ENCODE measurements at regions not wholly inside any gene's neighbourhood (a gene's known extent, or its start where the extent isn't known, plus 50 kb on each side); places are given as distances from the start of the nearest gene placed in this dataset.
"Not testable (repeated sequence)": the region's sequence is repeated elsewhere in the genome, so short reads cannot be mapped to it uniquely, and the experiment has no call there.

DNA sequence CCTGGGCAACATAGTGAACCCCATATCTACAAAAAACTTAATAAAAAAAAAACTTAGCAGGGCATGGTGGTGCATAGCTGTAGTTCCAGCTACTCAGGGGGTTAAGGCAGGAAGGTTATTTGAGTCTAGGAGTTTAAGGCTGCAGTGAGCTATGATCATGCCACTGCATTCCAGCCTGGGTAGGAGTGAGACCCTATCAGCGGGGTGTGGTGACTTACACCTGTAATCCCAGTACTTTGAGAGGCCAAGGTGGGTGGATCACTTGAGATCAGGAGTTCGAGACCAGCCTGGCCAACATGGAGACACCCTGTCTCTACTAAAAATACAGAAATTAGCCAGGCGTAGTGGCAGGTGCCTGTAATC lies 63.0 kb upstream of the TRIM24 start:
- not testable (repeated sequence) for TF ChIP-seq POLR2A (IDR thresholded peaks at IDR 0.05)
- TF ChIP-seq, protein P1, sequence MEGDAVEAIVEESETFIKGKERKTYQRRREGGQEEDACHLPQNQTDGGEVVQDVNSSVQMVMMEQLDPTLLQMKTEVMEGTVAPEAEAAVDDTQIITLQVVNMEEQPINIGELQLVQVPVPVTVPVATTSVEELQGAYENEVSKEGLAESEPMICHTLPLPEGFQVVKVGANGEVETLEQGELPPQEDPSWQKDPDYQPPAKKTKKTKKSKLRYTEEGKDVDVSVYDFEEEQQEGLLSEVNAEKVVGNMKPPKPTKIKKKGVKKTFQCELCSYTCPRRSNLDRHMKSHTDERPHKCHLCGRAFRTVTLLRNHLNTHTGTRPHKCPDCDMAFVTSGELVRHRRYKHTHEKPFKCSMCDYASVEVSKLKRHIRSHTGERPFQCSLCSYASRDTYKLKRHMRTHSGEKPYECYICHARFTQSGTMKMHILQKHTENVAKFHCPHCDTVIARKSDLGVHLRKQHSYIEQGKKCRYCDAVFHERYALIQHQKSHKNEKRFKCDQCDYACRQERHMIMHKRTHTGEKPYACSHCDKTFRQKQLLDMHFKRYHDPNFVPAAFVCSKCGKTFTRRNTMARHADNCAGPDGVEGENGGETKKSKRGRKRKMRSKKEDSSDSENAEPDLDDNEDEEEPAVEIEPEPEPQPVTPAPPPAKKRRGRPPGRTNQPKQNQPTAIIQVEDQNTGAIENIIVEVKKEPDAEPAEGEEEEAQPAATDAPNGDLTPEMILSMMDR (IDR thresholded peaks at IDR 0.05), result not testable (repeated sequence)
